GM12864 (cell line): ENCODE measurements at regions not wholly inside any gene's neighbourhood (a gene's known extent, or its start where the extent isn't known, plus 50 kb on each side); places are given as distances from the start of the nearest gene placed in this dataset.
"Not testable (repeated sequence)": the region's sequence is repeated elsewhere in the genome, so short reads cannot be mapped to it uniquely, and the experiment has no call there.

Source experiments
- DNase-seq: peaks from one replicate; pipeline ENCODE4 v3.0.0-alpha.2; 2011; ENCODE audit warnings: low read depth
- H3K4me3 ChIP-seq: 2 replicates; pipeline ENCODE4 v1.5.1; 2011; ENCODE audit warnings: mild to moderate bottlenecking, low read depth, low read length, control low read depth
- CTCF ChIP-seq: IDR thresholded peaks from 2 replicates; pipeline ENCODE4 v1.5.1; 2011; ENCODE audit warnings: low read depth, mild to moderate bottlenecking, moderate library complexity, low read length, control low read depth, inconsistent platforms; ENCODE audit errors: missing control alignments

DNA sequence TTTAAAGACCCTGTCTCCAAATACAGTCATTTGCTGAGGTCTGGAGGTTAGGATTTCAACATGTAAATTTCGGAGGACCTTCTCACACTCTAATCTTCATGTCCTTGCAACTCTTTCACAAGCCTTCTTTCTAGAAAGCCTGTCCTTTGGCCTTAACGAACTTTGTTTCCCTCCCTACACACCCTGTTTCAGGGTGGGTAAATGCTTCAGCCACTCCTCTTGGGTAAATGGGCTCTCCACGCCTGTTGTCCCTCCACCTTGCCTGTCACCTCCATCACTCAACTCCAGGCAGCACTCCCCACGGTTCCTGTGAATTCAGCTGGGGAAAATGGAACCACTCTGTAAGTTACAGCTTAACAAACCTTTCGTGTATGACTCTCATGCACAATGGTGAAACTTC, 84.0 kb upstream of the COG2 start:
- no peak overlapping the region for H3K4me3 ChIP-seq
- no peak for TF ChIP-seq CTCF
- DNase-seq = no peak

DNA sequence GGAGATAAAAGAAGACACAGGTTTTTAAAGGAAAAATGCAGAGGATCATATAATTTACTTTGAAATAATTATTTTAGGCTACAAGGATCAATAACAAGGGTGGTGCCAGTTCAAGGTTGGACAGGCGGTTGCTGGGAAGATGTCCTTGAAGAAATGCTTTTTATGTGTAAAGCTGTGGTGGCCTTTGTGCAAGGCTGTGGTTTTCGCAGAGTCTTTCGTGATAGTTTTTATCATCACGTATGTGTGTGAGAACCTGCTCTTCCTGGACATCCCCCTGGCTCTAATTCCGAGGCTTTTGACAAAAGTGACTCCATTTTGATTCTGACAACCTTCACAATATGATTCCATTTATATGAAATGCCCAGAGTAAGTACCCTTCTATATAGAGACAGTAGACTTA, 85.8 kb upstream of the COG2 start:
- TF ChIP-seq CTCF = no peak
- no peak for DNase-seq
- no peak overlapping the region for H3K4me3 ChIP-seq

DNA sequence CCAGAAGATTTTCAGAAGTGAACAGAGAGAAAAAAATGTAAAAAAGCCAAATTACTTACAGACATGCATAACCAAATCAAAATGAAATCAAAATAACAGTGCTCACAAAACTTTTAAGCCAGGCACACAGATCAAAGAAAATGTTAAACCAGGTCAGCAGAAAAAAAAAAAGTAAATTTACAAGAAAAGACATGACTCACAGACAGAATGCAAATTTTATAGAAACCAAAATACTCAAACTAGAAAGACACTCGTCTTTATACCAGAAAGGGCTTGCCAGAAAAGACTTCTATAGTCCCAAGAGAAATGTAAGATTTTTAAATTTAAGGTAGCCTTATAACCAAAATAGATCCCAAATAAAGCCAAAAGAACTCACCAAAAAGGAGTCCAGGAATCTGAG, 86.5 kb upstream of the COG2 start:
- TF ChIP-seq CTCF = no peak
- DNase-seq = no peak
- no peak overlapping the region for H3K4me3 ChIP-seq

DNA sequence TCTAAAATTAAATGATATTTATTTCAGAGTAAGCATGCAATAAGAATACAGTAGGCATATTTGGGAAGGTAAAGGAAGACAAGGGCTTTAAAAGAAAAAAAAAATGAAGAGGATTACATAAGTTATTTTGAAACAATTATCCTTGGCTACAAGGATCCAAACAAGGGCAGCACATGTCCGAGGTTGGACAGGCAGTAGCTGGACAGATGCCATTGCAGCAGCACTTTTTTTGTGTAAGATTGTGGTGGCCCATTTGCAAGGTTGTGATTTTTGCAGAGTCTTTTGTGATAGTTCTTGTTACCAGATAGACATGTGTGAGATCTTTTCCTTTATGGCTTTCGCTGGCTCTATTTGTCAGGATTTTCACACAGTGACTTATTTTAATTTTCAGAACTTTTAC, 89.4 kb upstream of the COG2 start:
- no peak for TF ChIP-seq CTCF
- H3K4me3 ChIP-seq = no peak overlapping the region
- no peak for DNase-seq

DNA sequence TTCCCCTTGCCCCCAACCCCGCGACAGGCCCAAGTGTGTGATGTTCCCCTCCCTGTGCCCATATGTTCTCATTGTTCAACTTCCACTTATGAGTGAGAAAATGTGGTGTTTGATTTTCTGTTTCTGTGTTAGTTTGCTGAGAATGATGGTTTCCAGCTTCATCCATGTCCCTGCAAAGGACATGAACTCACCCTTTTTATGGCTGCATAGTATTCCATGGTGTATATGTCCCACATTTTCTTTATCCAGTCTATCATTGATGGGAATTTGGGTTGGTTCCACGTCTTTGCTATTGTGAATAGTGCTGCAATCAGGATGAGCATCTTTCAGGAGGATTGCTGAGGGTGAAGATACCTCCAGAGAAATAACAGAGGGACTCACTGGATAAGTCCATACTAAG, 91.3 kb upstream of the COG2 start:
- DNase-seq, H3K4me3 ChIP-seq: not testable (repeated sequence)

DNA sequence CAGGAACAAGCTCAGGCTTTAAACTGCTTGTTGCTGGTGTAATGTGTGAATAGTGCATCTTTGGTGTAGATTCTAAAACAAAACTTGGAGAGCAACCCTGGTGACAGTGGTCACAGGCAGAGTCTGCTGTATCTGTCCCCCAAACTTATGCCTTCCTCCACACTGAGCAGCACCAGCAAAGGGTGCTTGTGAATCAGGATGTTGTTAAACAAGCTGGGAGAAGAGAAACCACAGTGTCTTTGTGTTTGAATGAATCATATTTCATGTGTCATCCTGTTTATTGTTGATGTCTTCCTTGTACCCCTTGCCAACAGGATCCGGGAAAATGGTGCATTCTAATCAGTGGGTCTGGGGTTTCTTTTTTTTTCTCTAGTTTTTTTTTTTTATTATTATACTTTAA, 91.9 kb upstream of the COG2 start:
- DNase-seq = no peak
- no peak overlapping the region for H3K4me3 ChIP-seq
- TF ChIP-seq CTCF = no peak

DNA sequence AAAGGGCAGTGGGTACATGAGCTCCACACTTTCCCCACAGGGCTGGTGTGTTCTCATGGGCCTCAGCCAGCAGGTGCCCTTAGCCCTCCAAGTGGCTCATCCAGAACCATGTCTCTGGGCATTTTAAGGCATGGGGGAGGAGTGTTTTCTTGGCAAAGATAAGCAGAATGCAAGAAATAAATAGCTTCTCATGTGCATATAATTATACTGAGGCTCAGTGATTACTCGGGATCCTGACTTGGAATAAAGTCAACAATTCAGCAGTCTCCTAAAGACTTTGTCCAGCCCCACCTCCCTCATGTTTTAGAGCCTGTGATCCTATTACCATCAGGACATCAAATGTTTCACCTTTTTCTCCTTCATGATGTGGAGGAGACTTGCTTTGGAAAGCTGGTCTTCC, 92.7 kb upstream of the COG2 start:
- no peak for TF ChIP-seq CTCF
- DNase-seq = no peak
- no peak overlapping the region for H3K4me3 ChIP-seq

DNA sequence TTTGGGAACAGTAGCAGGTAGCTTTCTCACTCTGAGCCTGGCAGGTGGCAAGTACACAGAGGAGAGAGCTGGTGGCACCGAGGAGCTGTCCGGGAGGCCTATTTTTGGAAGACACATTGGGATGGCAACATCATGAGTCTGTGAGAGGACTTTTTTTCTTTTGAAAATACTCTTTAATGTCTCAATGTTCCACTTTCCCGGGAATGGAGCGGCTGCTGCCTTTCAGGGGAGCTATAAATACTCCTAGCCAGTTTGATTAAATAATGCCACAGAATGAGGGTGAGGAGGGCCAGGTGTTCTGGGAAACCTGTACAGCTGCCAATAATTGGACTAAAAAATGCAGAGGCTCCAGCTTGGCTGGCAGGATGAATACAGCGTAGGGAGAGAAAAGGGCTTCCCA, 93.3 kb upstream of the COG2 start:
- no peak for DNase-seq
- TF ChIP-seq CTCF = no peak
- H3K4me3 ChIP-seq = no peak overlapping the region
